HG02642 (cell line): ENCODE measurements at regions not wholly inside any gene's neighbourhood (a gene's known extent, or its start where the extent isn't known, plus 50 kb on each side); places are given as distances from the start of the nearest gene placed in this dataset.

ENCODE experiments used
- ATAC-seq: cut with Tn5 transposase; IDR thresholded peaks from one replicate; pipeline ENCODE4 v1.9.1; 2021; ENCODE audit warnings: mild to moderate bottlenecking; ENCODE audit not compliant: unreplicated experiment, poor library complexity

GRCh38 chr10:31754803-31755624 is 173.6 kb downstream of the ARHGAP12 start:
- no peak for ATAC-seq

- ATAC-seq, result no peak
Observed at GRCh38 chr10:31753681-31754080, 174.9 kb downstream of the ARHGAP12 start.

- ATAC-seq, result no peak
Observed at GRCh38 chr10:31752170-31752569, 176.5 kb downstream of the ARHGAP12 start.

- ATAC-seq, result no peak
Observed at GRCh38 chr10:31751738-31752080, 176.9 kb downstream of the ARHGAP12 start.

GRCh38 chr10:31751051-31751737 is 177.4 kb downstream of the ARHGAP12 start:
- ATAC-seq, result no peak

GRCh38 chr10:31749981-31750840 is 178.4 kb downstream of the ARHGAP12 start:
- ATAC-seq, result no peak

- ATAC-seq, result no peak
Observed at GRCh38 chr10:31749301-31749700, 179.3 kb downstream of the ARHGAP12 start.

GRCh38 chr10:31745612-31746376 is 182.8 kb downstream of the ARHGAP12 start:
- no peak for ATAC-seq

GRCh38 chr10:31744025-31744424 is 184.6 kb downstream of the ARHGAP12 start:
- no peak for ATAC-seq

GRCh38 chr10:31742255-31742654 is 186.4 kb downstream of the ARHGAP12 start:
- no peak for ATAC-seq

- no peak for ATAC-seq
Observed at GRCh38 chr10:31741473-31741872, 187.2 kb downstream of the ARHGAP12 start.

GRCh38 chr10:31739711-31740110 is 188.9 kb downstream of the ARHGAP12 start:
- ATAC-seq, result no peak

GRCh38 chr10:31739146-31739545 is 189.5 kb downstream of the ARHGAP12 start:
- no peak for ATAC-seq

- no peak for ATAC-seq
Observed at GRCh38 chr10:31731711-31732110, 196.9 kb downstream of the ARHGAP12 start.

GRCh38 chr10:31730776-31731175 is 197.9 kb downstream of the ARHGAP12 start:
- ATAC-seq, result no peak

- no peak for ATAC-seq
Observed at GRCh38 chr10:31728698-31729224, 199.9 kb downstream of the ARHGAP12 start.

- ATAC-seq, result no peak
Observed at GRCh38 chr10:31725436-31725835, 203.2 kb downstream of the ARHGAP12 start.

- no peak for ATAC-seq
Observed at GRCh38 chr10:31724296-31724695, 204.3 kb downstream of the ARHGAP12 start.

- no peak for ATAC-seq
Observed at GRCh38 chr10:31723106-31723750, 205.4 kb downstream of the ARHGAP12 start.
